Chondrocyte (in vitro differentiated cells): ENCODE measurements at regions not wholly inside any gene's neighbourhood (a gene's known extent, or its start where the extent isn't known, plus 50 kb on each side); places are given as distances from the start of the nearest gene placed in this dataset.
A peak's percentile ranks its signal among the peaks of the same experiment; 100 is the strongest.

Experiments used
- DNase-seq: peaks from one replicate; pipeline ENCODE4 v3.0.0; 2021; ENCODE audit warnings: mixed read lengths, low spot score
- H3K27ac Mint-ChIP-seq: one replicate; pipeline ENCODE4 v1.8.0; 2021; ENCODE audit warnings: mild to moderate bottlenecking, moderate library complexity, mixed read lengths; ENCODE audit not compliant: unreplicated experiment
- H3K27me3 Mint-ChIP-seq: 2 replicates; pipeline ENCODE4 v1.8.0; 2021; ENCODE audit warnings: low read depth, mixed read lengths
- H3K36me3 Mint-ChIP-seq: 2 replicates; pipeline ENCODE4 v1.8.0; 2021; ENCODE audit warnings: low read depth, mixed read lengths
- H3K4me1 Mint-ChIP-seq: 2 replicates; pipeline ENCODE4 v1.8.0; 2021; ENCODE audit warnings: low read depth, mild to moderate bottlenecking, mixed read lengths
- H3K4me3 Mint-ChIP-seq: one replicate; pipeline ENCODE4 v1.8.0; 2021; ENCODE audit warnings: mild to moderate bottlenecking, moderate library complexity, mixed read lengths; ENCODE audit not compliant: unreplicated experiment
- H3K9me3 Mint-ChIP-seq: 2 replicates; pipeline ENCODE4 v1.8.0; 2021; ENCODE audit warnings: low read depth, mixed read lengths
- TF ChIP-seq, protein P1 (sequence below): fragments of 200-600 bp; sonication (generic); IDR thresholded peaks from 2 replicates; pipeline ENCODE4 v1.5.0; 2021; ENCODE audit warnings: antibody characterized with exemption, mild to moderate bottlenecking, moderate library complexity

- Mint-ChIP-seq H3K4me3 (no peak overlapping the region), H3K27me3 (peaks cover 2% of the 10 kb centered on the region), H3K9me3 (no peaks in the 10 kb centered on the region), H3K4me1 (no peaks in the 10 kb centered on the region), H3K36me3 (no peaks in the 10 kb centered on the region), H3K27ac (no peak overlapping the region)
- TF ChIP-seq, protein P1, sequence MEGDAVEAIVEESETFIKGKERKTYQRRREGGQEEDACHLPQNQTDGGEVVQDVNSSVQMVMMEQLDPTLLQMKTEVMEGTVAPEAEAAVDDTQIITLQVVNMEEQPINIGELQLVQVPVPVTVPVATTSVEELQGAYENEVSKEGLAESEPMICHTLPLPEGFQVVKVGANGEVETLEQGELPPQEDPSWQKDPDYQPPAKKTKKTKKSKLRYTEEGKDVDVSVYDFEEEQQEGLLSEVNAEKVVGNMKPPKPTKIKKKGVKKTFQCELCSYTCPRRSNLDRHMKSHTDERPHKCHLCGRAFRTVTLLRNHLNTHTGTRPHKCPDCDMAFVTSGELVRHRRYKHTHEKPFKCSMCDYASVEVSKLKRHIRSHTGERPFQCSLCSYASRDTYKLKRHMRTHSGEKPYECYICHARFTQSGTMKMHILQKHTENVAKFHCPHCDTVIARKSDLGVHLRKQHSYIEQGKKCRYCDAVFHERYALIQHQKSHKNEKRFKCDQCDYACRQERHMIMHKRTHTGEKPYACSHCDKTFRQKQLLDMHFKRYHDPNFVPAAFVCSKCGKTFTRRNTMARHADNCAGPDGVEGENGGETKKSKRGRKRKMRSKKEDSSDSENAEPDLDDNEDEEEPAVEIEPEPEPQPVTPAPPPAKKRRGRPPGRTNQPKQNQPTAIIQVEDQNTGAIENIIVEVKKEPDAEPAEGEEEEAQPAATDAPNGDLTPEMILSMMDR = no peak
- DNase-seq = no peak
Measured at GRCh38 chr4:91916219-91916618, 387.5 kb upstream of the GRID2 start.

GRCh38 chr4:91924625-91925024, 379.1 kb upstream of the GRID2 start:
- H3K36me3 Mint-ChIP-seq = no peaks in the 10 kb centered on the region
- TF ChIP-seq, protein P1 = no peak
- peaks cover 2% of the 10 kb centered on the region for H3K27me3 Mint-ChIP-seq
- H3K27ac Mint-ChIP-seq = no peak overlapping the region
- no peaks in the 10 kb centered on the region for H3K4me1 Mint-ChIP-seq
- no peak overlapping the region for H3K4me3 Mint-ChIP-seq
- no peaks in the 10 kb centered on the region for H3K9me3 Mint-ChIP-seq
- peak; percentile 72 for DNase-seq

DNA sequence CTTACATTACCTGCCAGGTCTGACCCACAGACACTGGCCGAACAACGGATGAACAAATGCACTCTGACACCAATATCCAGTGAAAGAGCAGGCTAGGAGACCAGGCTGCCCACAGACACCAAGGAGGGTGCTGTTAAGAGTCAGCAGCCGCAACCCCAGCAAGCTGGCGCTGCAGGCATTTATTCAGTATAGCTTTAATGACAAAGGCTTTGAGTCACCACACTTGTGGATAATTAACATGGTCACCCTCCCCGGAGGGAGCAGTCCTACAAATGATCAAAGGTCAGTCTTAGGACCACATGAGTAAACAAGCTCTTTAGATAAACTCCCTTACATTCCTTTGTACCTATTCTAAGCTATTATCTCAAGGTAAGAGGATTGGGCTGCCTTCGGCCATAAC, 368.5 kb upstream of the GRID2 start:
- TF ChIP-seq, protein P1 = no peak
- Mint-ChIP-seq H3K4me1 (no peaks in the 10 kb centered on the region), H3K36me3 (no peaks in the 10 kb centered on the region), H3K27me3 (no peaks in the 10 kb centered on the region), H3K27ac (no peak overlapping the region), H3K4me3 (no peak overlapping the region), H3K9me3 (no peaks in the 10 kb centered on the region)
- no peak for DNase-seq

DNA sequence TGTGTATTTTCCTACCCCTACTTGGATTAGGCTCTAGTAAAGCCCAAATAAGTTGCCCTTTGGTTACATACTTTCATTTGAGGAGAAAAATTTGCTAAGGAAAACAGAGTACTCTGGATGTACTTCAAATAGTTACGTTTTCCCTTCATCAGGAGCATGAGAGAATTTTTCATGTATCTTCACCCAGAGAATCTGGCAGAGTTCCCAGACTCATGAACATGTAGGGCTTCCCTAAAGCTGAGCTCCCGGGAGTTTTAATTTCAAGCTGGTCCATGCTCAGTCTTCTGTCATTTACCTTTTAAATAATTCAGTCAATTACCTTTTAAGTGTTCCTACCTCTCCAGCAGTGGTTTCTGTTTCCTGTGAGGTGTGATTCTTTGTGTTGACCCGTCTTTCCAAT, 367.5 kb upstream of the GRID2 start:
- Mint-ChIP-seq H3K36me3 (no peaks in the 10 kb centered on the region), H3K27me3 (no peaks in the 10 kb centered on the region), H3K9me3 (no peaks in the 10 kb centered on the region), H3K4me3 (no peak overlapping the region), H3K4me1 (no peaks in the 10 kb centered on the region), H3K27ac (no peak overlapping the region)
- TF ChIP-seq, protein P1 = no peak
- no peak for DNase-seq

DNA sequence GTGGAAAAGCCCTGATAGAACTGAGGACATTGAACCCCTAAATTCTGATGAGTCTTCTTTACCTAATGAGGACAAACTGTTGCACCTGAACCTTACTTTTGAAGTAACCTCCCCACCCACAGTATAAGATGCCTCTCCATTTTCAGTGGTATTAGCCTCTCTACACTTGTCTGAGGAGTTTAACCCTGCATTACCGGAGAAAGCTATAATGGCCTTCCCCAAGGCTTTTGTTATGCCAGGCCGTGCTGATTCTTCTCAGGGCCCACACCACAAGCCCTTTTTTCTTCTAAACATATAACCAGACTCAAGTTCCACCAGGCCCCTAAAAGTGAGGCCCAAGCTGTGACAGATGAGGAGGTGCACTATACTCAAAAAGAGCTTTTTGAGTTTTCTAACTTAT, 345.8 kb upstream of the GRID2 start:
- no peaks in the 10 kb centered on the region for H3K27me3 Mint-ChIP-seq
- no peaks in the 10 kb centered on the region for H3K4me1 Mint-ChIP-seq
- H3K4me3 Mint-ChIP-seq = no peak overlapping the region
- TF ChIP-seq, protein P1 = no peak
- DNase-seq = no peak
- no peaks in the 10 kb centered on the region for H3K36me3 Mint-ChIP-seq
- peaks cover 13% of the 10 kb centered on the region for H3K9me3 Mint-ChIP-seq
- no peak overlapping the region for H3K27ac Mint-ChIP-seq
